ENCODE measurements at regions not wholly inside any gene's neighbourhood (a gene's known extent, or its start where the extent isn't known, plus 50 kb on each side); places are given as distances from the start of the nearest gene placed in this dataset.
A peak's percentile ranks its signal among the peaks of the same experiment; 100 is the strongest.

DNA sequence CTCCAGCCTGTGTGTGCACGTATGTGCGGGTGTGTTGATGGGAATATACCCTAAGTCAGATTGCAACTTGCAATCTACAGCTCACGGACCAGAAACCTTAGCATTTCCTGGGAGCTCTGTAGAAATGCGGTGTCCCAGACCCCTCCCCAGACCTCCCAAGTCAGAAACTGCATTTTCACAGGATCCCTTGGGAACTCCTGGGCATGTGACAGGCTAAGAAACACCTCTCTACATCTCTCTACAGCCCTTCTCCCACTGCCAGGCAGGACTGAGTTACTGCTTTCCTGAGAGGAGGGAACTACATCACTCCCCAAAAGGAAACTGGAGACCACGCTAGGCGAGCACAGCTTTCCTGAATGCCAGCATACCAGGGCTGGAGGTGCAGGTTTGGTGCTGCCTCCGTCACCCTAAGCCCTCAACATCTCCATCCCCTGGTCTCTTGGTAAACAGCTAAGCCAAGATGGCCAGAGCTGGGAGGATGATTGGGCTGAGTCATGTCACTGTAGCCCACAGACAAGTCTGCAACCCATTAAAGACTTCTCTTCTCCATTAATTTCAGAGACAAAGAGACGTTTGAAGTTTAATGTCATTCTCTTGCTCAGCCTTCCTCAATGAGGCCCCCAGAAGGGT is 194.4 kb downstream of the BMP7 start:
- Histone ChIP-seq H3K4me3 (ENCODE audit: low read depth in 1 of 2, low read length in 2 of 2) (no peak overlapping the region), H3K4me1 (ENCODE audit: control insufficient read depth in 1 of 2, insufficient read depth in 2 of 2, low read length in 2 of 2) (no peaks in the 10 kb centered on the region), H3K36me3 (ENCODE audit: control insufficient read depth in 1 of 2, insufficient read depth in 2 of 2, low read length in 2 of 2) (no peaks in the 10 kb centered on the region), H3K27me3 (ENCODE audit: low read depth, low read length) (peaks cover 21% of the 10 kb centered on the region), H3K9me3 (ENCODE audit: control insufficient read depth in 1 of 2, low read length in 2 of 2) (peaks cover 0 to 4% of the 10 kb centered on the region in 2 donors), H3K27ac (ENCODE audit: low read length) (no peak overlapping the region)

DNA sequence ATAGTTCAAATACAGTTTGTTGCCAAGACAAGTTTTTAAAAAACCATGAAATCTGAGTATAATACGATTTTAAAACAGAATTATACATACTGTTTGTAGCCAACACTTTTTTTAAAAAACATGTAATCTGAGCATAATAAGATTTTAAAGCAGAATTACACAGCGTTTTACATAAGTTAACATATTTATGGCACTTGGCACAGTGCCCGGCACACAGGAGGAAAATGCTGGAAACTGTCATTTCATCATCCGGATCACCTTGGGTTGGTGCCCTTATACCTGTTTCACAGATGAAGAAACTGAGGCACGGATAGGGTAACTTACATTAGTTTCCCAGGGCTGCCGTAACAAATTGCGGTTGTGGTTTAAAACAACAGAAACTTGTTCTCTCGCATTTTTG is 193.0 kb downstream of the BMP7 start:
- no peaks in the 10 kb centered on the region for H3K4me1 ChIP-seq (ENCODE audit: control insufficient read depth in 1 of 2, insufficient read depth in 2 of 2, low read length in 2 of 2)
- H3K4me3 ChIP-seq (ENCODE audit: low read depth in 1 of 2, low read length in 2 of 2) = no peak overlapping the region
- no peaks in the 10 kb centered on the region for H3K36me3 ChIP-seq (ENCODE audit: control insufficient read depth in 1 of 2, insufficient read depth in 2 of 2, low read length in 2 of 2)
- H3K27me3 ChIP-seq (ENCODE audit: low read depth, low read length) = peaks cover 21% of the 10 kb centered on the region
- H3K9me3 ChIP-seq (ENCODE audit: control insufficient read depth in 1 of 2, low read length in 2 of 2) = peaks cover 0 to 16% of the 10 kb centered on the region in 2 donors
- H3K27ac ChIP-seq (ENCODE audit: low read length) = no peak overlapping the region

GRCh38 chr20:57074386-57074785 is 192.1 kb downstream of the BMP7 start:
- peaks cover 6 to 24% of the 10 kb centered on the region in 2 donors for H3K9me3 ChIP-seq (ENCODE audit: control insufficient read depth in 1 of 2, low read length in 2 of 2)
- no peaks in the 10 kb centered on the region for H3K36me3 ChIP-seq (ENCODE audit: control insufficient read depth in 1 of 2, insufficient read depth in 2 of 2, low read length in 2 of 2)
- H3K27me3 ChIP-seq (ENCODE audit: low read depth, low read length) = peaks cover 21% of the 10 kb centered on the region
- H3K4me3 ChIP-seq (ENCODE audit: low read depth in 1 of 2, low read length in 2 of 2) = no peak overlapping the region
- no peaks in the 10 kb centered on the region for H3K4me1 ChIP-seq (ENCODE audit: control insufficient read depth in 1 of 2, insufficient read depth in 2 of 2, low read length in 2 of 2)
- H3K27ac ChIP-seq (ENCODE audit: low read length) = no peak overlapping the region

- Histone ChIP-seq H3K9me3 (ENCODE audit: control insufficient read depth in 1 of 2, low read length in 2 of 2) (peaks cover 12 to 32% of the 10 kb centered on the region in 2 donors), H3K4me3 (ENCODE audit: low read depth in 1 of 2, low read length in 2 of 2) (no peak overlapping the region), H3K36me3 (ENCODE audit: control insufficient read depth in 1 of 2, insufficient read depth in 2 of 2, low read length in 2 of 2) (no peaks in the 10 kb centered on the region), H3K27me3 (ENCODE audit: low read depth, low read length) (peaks cover 19% of the 10 kb centered on the region), H3K4me1 (ENCODE audit: control insufficient read depth in 1 of 2, insufficient read depth in 2 of 2, low read length in 2 of 2) (no peaks in the 10 kb centered on the region), H3K27ac (ENCODE audit: low read length) (no peak overlapping the region)
These were observed 191.3 kb downstream of the BMP7 start for GRCh38 chr20:57075181-57075580.

DNA sequence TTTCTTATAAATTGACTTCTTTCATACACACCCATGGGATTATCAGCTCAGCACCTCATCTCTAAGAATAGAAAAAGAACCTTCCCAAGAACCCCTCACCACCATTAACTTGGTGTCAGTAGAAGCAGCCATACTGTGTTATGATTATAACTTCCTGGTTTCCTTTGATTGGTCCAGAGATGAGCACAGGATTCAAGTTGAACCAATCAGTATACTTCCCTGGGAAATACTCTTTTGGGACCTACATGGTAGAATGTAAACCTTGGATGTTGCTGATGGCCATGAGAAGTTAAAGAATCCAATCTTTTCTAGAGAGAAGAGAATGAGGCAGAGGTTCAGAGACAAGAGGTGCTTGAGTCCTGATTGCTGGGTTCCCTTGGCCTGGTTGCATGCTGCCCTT is 190.8 kb downstream of the BMP7 start:
- H3K36me3 ChIP-seq (ENCODE audit: control insufficient read depth in 1 of 2, insufficient read depth in 2 of 2, low read length in 2 of 2) = no peaks in the 10 kb centered on the region
- peaks cover 12 to 35% of the 10 kb centered on the region in 2 donors for H3K9me3 ChIP-seq (ENCODE audit: control insufficient read depth in 1 of 2, low read length in 2 of 2)
- no peak overlapping the region for H3K27ac ChIP-seq (ENCODE audit: low read length)
- H3K4me3 ChIP-seq (ENCODE audit: low read depth in 1 of 2, low read length in 2 of 2) = no peak overlapping the region
- H3K27me3 ChIP-seq (ENCODE audit: low read depth, low read length) = peaks cover 14% of the 10 kb centered on the region
- no peaks in the 10 kb centered on the region for H3K4me1 ChIP-seq (ENCODE audit: control insufficient read depth in 1 of 2, insufficient read depth in 2 of 2, low read length in 2 of 2)

DNA sequence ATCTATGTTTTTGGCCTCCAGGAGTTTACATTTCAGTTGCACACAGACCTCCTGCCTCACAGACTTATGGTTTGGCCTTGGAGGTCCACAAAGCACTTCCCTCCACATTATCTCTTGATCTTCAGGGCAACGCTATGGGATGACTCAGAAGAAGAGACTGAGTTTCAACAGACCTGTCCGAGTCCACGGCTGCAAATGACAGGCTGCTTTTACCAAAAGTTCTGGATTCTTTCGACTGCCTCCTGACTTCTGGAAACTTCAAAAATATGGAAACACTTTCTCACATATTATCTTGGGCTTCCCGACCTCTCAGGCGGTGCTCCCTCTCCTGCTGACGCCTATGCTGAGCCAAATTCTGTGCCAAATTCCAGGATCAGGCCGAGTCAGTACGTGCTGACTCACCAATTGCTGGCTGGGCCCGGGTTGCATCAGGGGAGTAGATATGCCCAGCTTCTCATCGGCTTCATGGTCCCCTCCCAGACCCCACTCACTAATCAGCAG is 190.2 kb downstream of the BMP7 start:
- no peak overlapping the region for H3K27ac ChIP-seq (ENCODE audit: low read length)
- H3K4me1 ChIP-seq (ENCODE audit: control insufficient read depth in 1 of 2, insufficient read depth in 2 of 2, low read length in 2 of 2) = no peaks in the 10 kb centered on the region
- H3K9me3 ChIP-seq (ENCODE audit: control insufficient read depth in 1 of 2, low read length in 2 of 2) = peaks cover 12 to 35% of the 10 kb centered on the region in 2 donors
- no peaks in the 10 kb centered on the region for H3K36me3 ChIP-seq (ENCODE audit: control insufficient read depth in 1 of 2, insufficient read depth in 2 of 2, low read length in 2 of 2)
- H3K27me3 ChIP-seq (ENCODE audit: low read depth, low read length) = peaks cover 8% of the 10 kb centered on the region
- no peak overlapping the region for H3K4me3 ChIP-seq (ENCODE audit: low read depth in 1 of 2, low read length in 2 of 2)

GRCh38 chr20:57076951-57077350 is 189.5 kb downstream of the BMP7 start:
- H3K27me3 ChIP-seq (ENCODE audit: low read depth, low read length) = peaks cover 4% of the 10 kb centered on the region

DNA sequence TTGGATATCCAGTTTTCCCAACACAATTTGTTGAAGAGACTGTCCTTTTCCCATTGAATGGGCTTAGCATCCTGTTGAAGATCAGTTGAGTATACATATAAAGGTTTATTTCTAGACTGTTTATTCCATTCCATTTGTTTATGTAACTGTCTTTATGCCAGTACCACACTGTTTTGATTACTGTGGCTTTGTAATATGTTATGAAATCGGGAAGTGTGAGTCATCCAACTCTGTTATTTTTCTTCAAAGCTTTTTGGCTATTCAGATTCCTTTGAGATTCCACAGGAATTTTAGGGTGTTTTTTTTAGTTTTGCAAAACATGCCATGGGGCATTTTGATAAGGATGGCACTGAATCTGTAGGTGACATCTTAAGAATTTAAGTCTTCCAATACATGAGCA is 188.3 kb downstream of the BMP7 start:
- peaks cover 12 to 35% of the 10 kb centered on the region in 2 donors for H3K9me3 ChIP-seq (ENCODE audit: control insufficient read depth in 1 of 2, low read length in 2 of 2)
- no peaks in the 10 kb centered on the region for H3K4me1 ChIP-seq (ENCODE audit: control insufficient read depth in 1 of 2, insufficient read depth in 2 of 2, low read length in 2 of 2)
- no peaks in the 10 kb centered on the region for H3K36me3 ChIP-seq (ENCODE audit: control insufficient read depth in 1 of 2, insufficient read depth in 2 of 2, low read length in 2 of 2)
- peak overlapping the region in 1 of 2 donors; percentile 10 for H3K4me3 ChIP-seq (ENCODE audit: low read depth in 1 of 2, low read length in 2 of 2)
- H3K27me3 ChIP-seq (ENCODE audit: low read depth, low read length) = no peaks in the 10 kb centered on the region
- no peak overlapping the region for H3K27ac ChIP-seq (ENCODE audit: low read length)

More at GRCh38 chr20:57076951-57077350, 189.5 kb downstream of the BMP7 start:
- Histone ChIP-seq H3K9me3 (ENCODE audit: control insufficient read depth in 1 of 2, low read length in 2 of 2) (peaks cover 12 to 35% of the 10 kb centered on the region in 2 donors), H3K4me1 (ENCODE audit: control insufficient read depth in 1 of 2, insufficient read depth in 2 of 2, low read length in 2 of 2) (no peaks in the 10 kb centered on the region), H3K27ac (ENCODE audit: low read length) (no peak overlapping the region), H3K4me3 (ENCODE audit: low read depth in 1 of 2, low read length in 2 of 2) (no peak overlapping the region), H3K36me3 (ENCODE audit: control insufficient read depth in 1 of 2, insufficient read depth in 2 of 2, low read length in 2 of 2) (no peaks in the 10 kb centered on the region)

DNA sequence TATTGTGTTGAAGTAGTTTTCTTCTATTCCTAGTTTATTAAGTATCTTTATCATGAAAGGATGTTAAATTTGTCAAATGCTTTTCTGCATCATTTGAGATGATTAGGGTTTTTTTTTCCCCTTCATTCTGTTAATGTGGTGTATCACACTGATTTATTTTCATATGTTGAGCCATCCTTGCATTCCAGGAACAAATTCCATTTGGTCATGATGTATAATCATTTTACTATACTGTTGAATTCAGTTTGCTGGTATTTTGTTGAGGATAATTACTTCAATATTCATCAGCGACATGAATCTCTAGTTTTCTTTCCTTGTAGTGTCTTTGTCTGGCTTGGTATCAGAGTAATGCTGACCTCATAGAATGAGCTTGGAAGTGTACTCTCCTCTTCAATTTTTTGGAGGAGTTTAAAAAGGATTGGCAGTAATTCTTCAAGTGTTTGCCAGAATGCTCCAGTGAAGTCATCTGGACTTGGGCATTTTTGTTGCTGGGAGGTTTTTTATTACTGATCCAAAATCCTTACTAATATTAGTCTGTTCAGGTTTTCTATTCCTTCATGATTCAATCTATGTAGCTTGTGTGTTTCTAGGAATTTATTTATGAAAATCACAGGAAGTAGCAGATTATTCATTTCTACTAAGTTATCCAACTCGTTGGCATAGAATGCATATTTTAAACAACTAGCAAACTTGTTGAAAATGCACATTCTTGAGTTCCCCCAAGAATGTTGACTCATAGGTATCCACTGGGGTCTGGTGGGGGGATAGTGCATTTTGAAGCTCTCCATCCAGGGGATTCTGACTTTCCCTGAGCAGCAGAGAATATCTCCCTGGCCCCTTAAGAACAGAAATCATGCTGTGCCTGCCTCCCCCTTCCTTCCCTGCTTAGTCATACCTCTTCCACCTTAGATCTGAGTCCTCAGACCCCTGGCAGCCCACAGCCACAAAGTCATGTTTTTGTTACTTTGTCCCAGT is 187.1 kb downstream of the BMP7 start:
- Histone ChIP-seq H3K27me3 (ENCODE audit: low read depth, low read length) (no peaks in the 10 kb centered on the region), H3K4me1 (ENCODE audit: control insufficient read depth in 1 of 2, insufficient read depth in 2 of 2, low read length in 2 of 2) (no peaks in the 10 kb centered on the region), H3K27ac (ENCODE audit: low read length) (no peak overlapping the region), H3K36me3 (ENCODE audit: control insufficient read depth in 1 of 2, insufficient read depth in 2 of 2, low read length in 2 of 2) (no peaks in the 10 kb centered on the region), H3K4me3 (ENCODE audit: low read depth in 1 of 2, low read length in 2 of 2) (no peak overlapping the region), H3K9me3 (ENCODE audit: control insufficient read depth in 1 of 2, low read length in 2 of 2) (peaks cover 12 to 35% of the 10 kb centered on the region in 2 donors)

- no peak overlapping the region for H3K4me3 ChIP-seq (ENCODE audit: low read depth in 1 of 2, low read length in 2 of 2)
- peaks cover 12 to 35% of the 10 kb centered on the region in 2 donors for H3K9me3 ChIP-seq (ENCODE audit: control insufficient read depth in 1 of 2, low read length in 2 of 2)
- H3K27ac ChIP-seq (ENCODE audit: low read length) = no peak overlapping the region
- H3K4me1 ChIP-seq (ENCODE audit: control insufficient read depth in 1 of 2, insufficient read depth in 2 of 2, low read length in 2 of 2) = no peaks in the 10 kb centered on the region
- H3K36me3 ChIP-seq (ENCODE audit: control insufficient read depth in 1 of 2, insufficient read depth in 2 of 2, low read length in 2 of 2) = no peaks in the 10 kb centered on the region
- no peaks in the 10 kb centered on the region for H3K27me3 ChIP-seq (ENCODE audit: low read depth, low read length)
These were observed 185.6 kb downstream of the BMP7 start for GRCh38 chr20:57080796-57081195.

DNA sequence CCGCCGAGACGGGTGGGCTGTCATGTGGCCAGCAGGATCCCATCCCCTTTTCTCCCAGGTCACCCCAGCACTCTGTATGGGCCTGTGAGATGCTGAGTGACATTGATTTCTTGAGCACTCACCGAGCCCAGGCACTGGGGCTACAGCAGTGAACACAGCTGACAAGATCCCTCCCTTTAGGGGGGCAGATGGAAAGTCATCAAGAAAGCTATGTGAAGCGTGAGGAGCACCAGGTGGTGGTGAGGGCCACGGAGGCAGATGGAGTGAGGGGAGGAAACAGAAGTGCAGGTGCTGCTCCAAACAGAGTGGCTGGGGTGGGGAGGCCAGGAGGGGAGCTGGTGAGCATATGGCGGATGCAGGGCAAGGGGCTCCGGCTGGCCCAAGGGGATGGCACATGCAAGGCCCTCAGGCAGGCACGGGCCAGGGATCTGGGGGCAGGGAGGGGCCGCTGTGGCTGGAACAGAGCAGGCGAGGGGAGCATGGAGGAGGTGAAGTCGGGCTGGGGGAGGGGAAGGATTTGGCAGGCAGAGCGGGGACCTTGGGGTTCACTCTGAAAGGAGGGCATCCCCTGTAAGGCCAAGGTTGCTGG is 184.0 kb downstream of the BMP7 start:
- peaks cover 12 to 28% of the 10 kb centered on the region in 2 donors for H3K9me3 ChIP-seq (ENCODE audit: control insufficient read depth in 1 of 2, low read length in 2 of 2)
- H3K27me3 ChIP-seq (ENCODE audit: low read depth, low read length) = no peaks in the 10 kb centered on the region
- H3K4me3 ChIP-seq (ENCODE audit: low read depth in 1 of 2, low read length in 2 of 2) = no peak overlapping the region
- H3K27ac ChIP-seq (ENCODE audit: low read length) = no peak overlapping the region
- H3K4me1 ChIP-seq (ENCODE audit: control insufficient read depth in 1 of 2, insufficient read depth in 2 of 2, low read length in 2 of 2) = no peaks in the 10 kb centered on the region
- H3K36me3 ChIP-seq (ENCODE audit: control insufficient read depth in 1 of 2, insufficient read depth in 2 of 2, low read length in 2 of 2) = no peaks in the 10 kb centered on the region

Data from muscle layer of duodenum (tissue), 2 donors.